K562 (cell line): ENCODE measurements at regions not wholly inside any gene's neighbourhood (a gene's known extent, or its start where the extent isn't known, plus 50 kb on each side); places are given as distances from the start of the nearest gene placed in this dataset.

Source experiments
- ATAC-seq: fragments of 200-7000 bp; cut with Tn5 transposase; 3 replicates; pipeline ENCODE4 v1.9.1; 2020; ENCODE audit warnings: moderate library complexity
- BruUV-seq: library from RNA; stranded (reverse); fragments of 400-500 nt; replicated peaks from 2 replicates; lab custom pipeline; 2021; lab: Mats Ljungman, UMichigan
- CTCF ChIA-PET: fragments of 300-600 bp; formaldehyde crosslinking; extraction: SDS; loops from one replicate; lab custom pipeline; 2021; ENCODE audit warnings: low intra/inter-chr PET ratio; lab: Yijun Ruan, JAX
- POLR2A ChIA-PET: fragments of 300-600, 350-650 bp; sonication (Branson Sonifier 250); formaldehyde crosslinking; extraction: SDS; loops from one replicate; lab custom pipeline; 2021; ENCODE audit warnings: antibody characterized with exemption, inconsistent platforms; lab: Yijun Ruan, JAX
- DNase-seq, 4 experiments: peaks; one replicate each; pipeline versions ENCODE4 v3.0.0 to v3.0.0-alpha.2; 2011 to 2018; ENCODE audit warnings: low spot score in 3 of 4, mixed read lengths in 3 of 4; ENCODE audit errors: extremely low read depth in 1 of 4
- FAIRE-seq: peaks from 2 replicates; lab custom pipeline; 2011; peaks lifted over from hg19 to GRCh38; lab: Jason Lieb, UNC
- H2AFZ ChIP-seq: 2 replicates; pipeline ENCODE4 v1.6.0; 2011; ENCODE audit warnings: low read depth, low read length, control low read depth, inconsistent platforms
- H3K27ac ChIP-seq: fragments of 200-600 bp; 3 replicates; pipeline ENCODE4 v1.8.0; 2011; ENCODE audit warnings: low read depth, mild to moderate bottlenecking, control low read depth, inconsistent platforms, low read length, moderate library complexity, mixed read lengths; ENCODE audit errors: extremely low read depth
- H3K27me3 ChIP-seq, 2 experiments: fragments of 300-600 bp in 1 of 2; 2 replicates in 1 of 2; 3 replicates in 1 of 2; pipeline versions ENCODE4 v1.6.0 to v1.8.0; 2011; ENCODE audit warnings: inconsistent platforms in 2 of 2, low read length in 2 of 2, mild to moderate bottlenecking in 1 of 2, mixed read lengths in 1 of 2, moderate library complexity in 1 of 2; ENCODE audit not compliant: control insufficient read depth in 2 of 2, insufficient read depth in 2 of 2
- H3K36me3 ChIP-seq: fragments of 300-600 bp; 3 replicates; pipeline ENCODE4 v1.8.0; 2011; ENCODE audit warnings: mild to moderate bottlenecking, low read length, inconsistent platforms; ENCODE audit not compliant: control insufficient read depth, insufficient read depth
- H3K4me1 ChIP-seq, 2 experiments: fragments of 200-600 bp in 1 of 2; replicated peaks in 1 of 2; 2 replicates in 1 of 2; 3 replicates in 1 of 2; pipeline versions ENCODE4 v1.5.1 to v1.8.0; 2011; ENCODE audit warnings: inconsistent platforms in 2 of 2, low read length in 2 of 2, mild to moderate bottlenecking in 1 of 2, mixed read lengths in 1 of 2, moderate library complexity in 1 of 2; ENCODE audit not compliant: control insufficient read depth in 2 of 2, insufficient read depth in 2 of 2
- H3K4me2 ChIP-seq: 2 replicates; pipeline ENCODE4 v1.6.1; 2011; ENCODE audit warnings: low read length, control low read depth, inconsistent platforms, mixed read lengths; ENCODE audit not compliant: insufficient read depth
- H3K4me3 ChIP-seq: fragments of 200-600 bp; sonication (generic), shearing (Covaris generic); 2 replicates; pipeline ENCODE4 v1.5.1; 2016; ENCODE audit warnings: control low read depth, inconsistent platforms
- H3K79me2 ChIP-seq: fragments of 200-600 bp; 3 replicates; pipeline ENCODE4 v1.8.0; 2011; ENCODE audit warnings: low read length, inconsistent platforms; ENCODE audit not compliant: control insufficient read depth, insufficient read depth
- H3K9ac ChIP-seq, 2 experiments: 2 replicates each; pipeline versions ENCODE4 v1.6.0 to v1.6.1; 2011; ENCODE audit warnings: low read depth in 2 of 2, low read length in 2 of 2, control low read depth in 1 of 2, inconsistent platforms in 1 of 2, mild to moderate bottlenecking in 1 of 2, mixed read lengths in 1 of 2; ENCODE audit not compliant: insufficient read depth in 1 of 2
- H3K9me1 ChIP-seq: one replicate; pipeline ENCODE4 v1.6.0; 2011; ENCODE audit warnings: inconsistent platforms, mild to moderate bottlenecking, low read length, moderate library complexity; ENCODE audit not compliant: control insufficient read depth, insufficient read depth
- H3K9me3 ChIP-seq: replicated peaks from 2 replicates; pipeline ENCODE4 v1.5.1; 2011; ENCODE audit warnings: low read depth, low read length, inconsistent platforms; ENCODE audit not compliant: control insufficient read depth, insufficient read depth
- H4K20me1 ChIP-seq: replicated peaks from 2 replicates; pipeline ENCODE4 v1.6.1; 2011; ENCODE audit warnings: low read length, inconsistent platforms, mixed read lengths; ENCODE audit not compliant: control insufficient read depth, insufficient read depth
- BRF2 ChIP-seq: IDR thresholded peaks from 3 replicates; pipeline ENCODE4 v1.6.1; 2011; ENCODE audit warnings: borderline replicate concordance, mild to moderate bottlenecking; ENCODE audit not compliant: insufficient read length, insufficient read depth
- CBX3 ChIP-seq, 2 experiments: IDR thresholded peaks; 1 replicate in 1 of 2; 2 replicates in 1 of 2; pipeline ENCODE4 v1.6.1; 2012; ENCODE audit warnings: inconsistent platforms in 2 of 2, low read length in 2 of 2, borderline replicate concordance in 1 of 2, control low read depth in 1 of 2
- CBX5 ChIP-seq: IDR thresholded peaks from 2 replicates; pipeline ENCODE4 v1.6.1; 2014; ENCODE audit warnings: low read depth, borderline replicate concordance
- GABPB1 ChIP-seq: sonication (generic); formaldehyde crosslinking; IDR thresholded peaks from 2 replicates; pipeline ENCODE4 v1.8.0; 2022; ENCODE audit warnings: mild to moderate bottlenecking, missing genetic modification reagents
- NFXL1 ChIP-seq: fragments of 450-650 bp; formaldehyde crosslinking; IDR thresholded peaks from 2 replicates; pipeline ENCODE4 v1.4.0; 2021; ENCODE audit warnings: mild to moderate bottlenecking
- PHF21A ChIP-seq: fragments of 450-650 bp; IDR thresholded peaks from 2 replicates; pipeline ENCODE4 v1.6.1; 2017; ENCODE audit warnings: low read depth, borderline replicate concordance
- RAD51 ChIP-seq: fragments of 450-650 bp; IDR thresholded peaks from 2 replicates; pipeline ENCODE4 v1.7.1; 2016; ENCODE audit warnings: low read depth, mild to moderate bottlenecking, borderline replicate concordance
- RBM22 ChIP-seq: fragments of 200-400 bp; formaldehyde crosslinking; IDR thresholded peaks from 2 replicates; pipeline ENCODE4 v1.6.1; 2018; ENCODE audit warnings: low read length, low read depth; ENCODE audit not compliant: poor library complexity, severe bottlenecking
- SMC3 ChIP-seq: conservative IDR thresholded peaks from 2 replicates; pipeline ENCODE4 v1.6.1; 2011; ENCODE audit warnings: low read depth, low read length, improper control_type of control experiment; ENCODE audit not compliant: insufficient read depth
- SRSF7 ChIP-seq: fragments of 200-400 bp; formaldehyde crosslinking; optimal IDR thresholded peaks from 2 replicates; pipeline ENCODE3; 2017; ENCODE audit warnings: mild to moderate bottlenecking, low read depth, low read length
- TEAD4 ChIP-seq, 2 experiments: sonication (generic) in 1 of 2; formaldehyde crosslinking in 1 of 2; IDR thresholded peaks; 2 replicates each; pipeline versions ENCODE4 v1.6.1 to v1.8.0; 2012 to 2022; ENCODE audit warnings: borderline replicate concordance in 1 of 2, inconsistent platforms in 1 of 2, low read length in 1 of 2, mild to moderate bottlenecking in 1 of 2, missing genetic modification reagents in 1 of 2
- ZBTB1 ChIP-seq: sonication (generic); formaldehyde crosslinking; IDR thresholded peaks from 2 replicates; pipeline ENCODE4 v1.8.1; 2023; ENCODE audit warnings: missing genetic modification reagents, low read depth, mild to moderate bottlenecking, borderline replicate concordance
- ZC3H8 ChIP-seq: fragments of 450-650 bp; IDR thresholded peaks from 2 replicates; pipeline ENCODE4 v1.6.1; 2017
- ZNF263 ChIP-seq: sonication (generic); formaldehyde crosslinking; IDR thresholded peaks from 2 replicates; pipeline ENCODE4 v1.8.0; 2022; ENCODE audit warnings: mild to moderate bottlenecking, missing genetic modification reagents, borderline replicate concordance
- ZNF316 ChIP-seq: fragments of 450-650 bp; IDR thresholded peaks from 2 replicates; pipeline ENCODE4 v1.6.1; 2016
- ZNF445 ChIP-seq: fragments of 250-450 bp; sonication (Bioruptor Pico); IDR thresholded peaks from 2 replicates; pipeline ENCODE4 v1.4.0; 2020; ENCODE audit warnings: low read depth, mild to moderate bottlenecking, moderate library complexity
- ZNF778 ChIP-seq: fragments of 450-650 bp; formaldehyde crosslinking; IDR thresholded peaks from 2 replicates; pipeline ENCODE4 v1.4.0; 2020; ENCODE audit warnings: mild to moderate bottlenecking, moderate library complexity
- WGBS: fragments of 100-300 bp; shearing (Covaris generic); methylation state at CpG from one replicate; pipeline ENCODE4 v1.1.6; 2016; ENCODE audit warnings: low coverage, mixed read lengths; ENCODE audit not compliant: insufficient coverage; ENCODE audit errors: missing lambda C conversion rate; 5-methylcytosine and 5-hydroxymethylcytosine counted together
- in situ Hi-C: fragments of 300-500 bp; cut with MboI; formaldehyde crosslinking; loops from 4 replicates; pipeline ENCODE4 v1.15.0; 2018; ENCODE audit warnings: inconsistent platforms, mixed read lengths
- intact Hi-C: fragments of 100-400 bp; cut with micrococcal nuclease; formaldehyde crosslinking; loops from 2 replicates; pipeline ENCODE4 v1.14.2; 2022
- TF ChIP-seq, protein P1 (sequence below), 2 experiments: fragments of 450-650 bp in 1 of 2; sonication (generic) in 1 of 2; formaldehyde crosslinking in 1 of 2; IDR thresholded peaks in 1 of 2; conservative IDR thresholded peaks in 1 of 2; 2 replicates each; pipeline versions ENCODE4 v1.6.1 to v1.8.1; 2016 to 2023; ENCODE audit warnings: mild to moderate bottlenecking in 2 of 2, moderate library complexity in 2 of 2, inconsistent platforms in 1 of 2, missing genetic modification reagents in 1 of 2
- TF ChIP-seq, protein P2 (sequence below): fragments of 450-650 bp; IDR thresholded peaks from 2 replicates; pipeline ENCODE4 v1.7.1; 2018; ENCODE audit warnings: mild to moderate bottlenecking, low read depth; ENCODE audit not compliant: partially characterized antibody

GRCh38 chr2:204012072-204012653 is 75.6 kb downstream of the ICOS start:
- no peaks in the 10 kb centered on the region for H3K79me2 ChIP-seq
- 2% methylated on average over 4 of the region's 4 CpGs for WGBS
- POLR2A ChIA-PET, result no interaction called here
- intact Hi-C loops, result no loop called here
- TF ChIP-seq ZNF778 (CRISPR knock-in tag) (no peak), ZBTB1 (CRISPR knock-in tag) (no peak), SRSF7 (no peak), ZNF316 (no peak), GABPB1 (CRISPR knock-in tag) (no peak), NFXL1 (CRISPR knock-in tag) (no peak), CBX3 (IDR thresholded peaks at IDR 0.05; ENCODE audit: borderline replicate concordance in 1 of 2, low read length in 2 of 2) (no peak), ZNF445 (CRISPR knock-in tag) (no peak), SMC3 (no peak), TEAD4 (IDR thresholded peaks at IDR 0.05; ENCODE audit: low read length) (no peak), TEAD4 (CRISPR knock-in tag; IDR thresholded peaks at IDR 0.05; ENCODE audit: borderline replicate concordance) (no peak), CBX5 (no peak), PHF21A (no peak), BRF2 (no peak), RBM22 (no peak), ZNF263 (CRISPR knock-in tag) (no peak), ZC3H8 (no peak), RAD51 (no peak)
- TF ChIP-seq, protein P1, sequence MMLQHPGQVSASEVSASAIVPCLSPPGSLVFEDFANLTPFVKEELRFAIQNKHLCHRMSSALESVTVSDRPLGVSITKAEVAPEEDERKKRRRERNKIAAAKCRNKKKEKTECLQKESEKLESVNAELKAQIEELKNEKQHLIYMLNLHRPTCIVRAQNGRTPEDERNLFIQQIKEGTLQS (IDR thresholded peaks at IDR 0.05), result no peak
- TF ChIP-seq, protein P1 (CRISPR knock-in tag; conservative IDR thresholded peaks at IDR 0.05), result no peak
- TF ChIP-seq, protein P2, sequence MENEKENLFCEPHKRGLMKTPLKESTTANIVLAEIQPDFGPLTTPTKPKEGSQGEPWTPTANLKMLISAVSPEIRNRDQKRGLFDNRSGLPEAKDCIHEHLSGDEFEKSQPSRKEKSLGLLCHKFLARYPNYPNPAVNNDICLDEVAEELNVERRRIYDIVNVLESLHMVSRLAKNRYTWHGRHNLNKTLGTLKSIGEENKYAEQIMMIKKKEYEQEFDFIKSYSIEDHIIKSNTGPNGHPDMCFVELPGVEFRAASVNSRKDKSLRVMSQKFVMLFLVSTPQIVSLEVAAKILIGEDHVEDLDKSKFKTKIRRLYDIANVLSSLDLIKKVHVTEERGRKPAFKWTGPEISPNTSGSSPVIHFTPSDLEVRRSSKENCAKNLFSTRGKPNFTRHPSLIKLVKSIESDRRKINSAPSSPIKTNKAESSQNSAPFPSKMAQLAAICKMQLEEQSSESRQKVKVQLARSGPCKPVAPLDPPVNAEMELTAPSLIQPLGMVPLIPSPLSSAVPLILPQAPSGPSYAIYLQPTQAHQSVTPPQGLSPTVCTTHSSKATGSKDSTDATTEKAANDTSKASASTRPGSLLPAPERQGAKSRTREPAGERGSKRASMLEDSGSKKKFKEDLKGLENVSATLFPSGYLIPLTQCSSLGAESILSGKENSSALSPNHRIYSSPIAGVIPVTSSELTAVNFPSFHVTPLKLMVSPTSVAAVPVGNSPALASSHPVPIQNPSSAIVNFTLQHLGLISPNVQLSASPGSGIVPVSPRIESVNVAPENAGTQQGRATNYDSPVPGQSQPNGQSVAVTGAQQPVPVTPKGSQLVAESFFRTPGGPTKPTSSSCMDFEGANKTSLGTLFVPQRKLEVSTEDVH, result no peak
- no peaks in the 10 kb centered on the region for H3K4me1 ChIP-seq
- H2AFZ ChIP-seq, result no peak overlapping the region
- DNase-seq, result no peak
- no peaks in the 10 kb centered on the region for H3K9me1 ChIP-seq
- no peaks in the 10 kb centered on the region for H3K27me3 ChIP-seq
- no TSS peak for BruUV-seq
- FAIRE-seq, result no peak
- no peaks in the 10 kb centered on the region for H3K36me3 ChIP-seq
- no peaks in the 10 kb centered on the region for H4K20me1 ChIP-seq
- no peak overlapping the region for H3K4me2 ChIP-seq
- ATAC-seq, result no peak
- no peak overlapping the region for H3K4me3 ChIP-seq
- H3K9ac ChIP-seq, result no peak overlapping the region
- H3K9me3 ChIP-seq, result no peaks in the 10 kb centered on the region
- CTCF ChIA-PET, result no interaction called here
- in situ Hi-C loops, result no loop called here
- no peak overlapping the region for H3K27ac ChIP-seq
